ENCODE measurements at regions not wholly inside any gene's neighbourhood (a gene's known extent, or its start where the extent isn't known, plus 50 kb on each side); places are given as distances from the start of the nearest gene placed in this dataset.

GRCh38 chr2:158904627-158905177, 63.7 kb upstream of the TANC1 start:
- TF ChIP-seq CTCF (conservative IDR thresholded peaks at IDR 0.05; ENCODE audit: low read depth in 2 of 2) (no peak), POLR2AphosphoS5 (IDR thresholded peaks at IDR 0.05; ENCODE audit: low read depth) (no peak), EZH2 (IDR thresholded peaks at IDR 0.05; ENCODE audit: low read depth, unreplicated experiment) (no peak)
